Progenitor cell of endocrine pancreas (in vitro differentiated cells): ENCODE measurements at regions not wholly inside any gene's neighbourhood (a gene's known extent, or its start where the extent isn't known, plus 50 kb on each side); places are given as distances from the start of the nearest gene placed in this dataset.

Experiments
- DNase-seq: peaks from one replicate; pipeline ENCODE4 v3.0.0; 2021; ENCODE audit warnings: low spot score; ENCODE audit not compliant: unreplicated experiment
- H3K27ac Mint-ChIP-seq: 2 replicates; pipeline ENCODE4 v1.8.0; 2021; ENCODE audit warnings: mild to moderate bottlenecking, moderate library complexity, mixed read lengths
- H3K27me3 Mint-ChIP-seq: 2 replicates; pipeline ENCODE4 v1.8.0; 2021; ENCODE audit warnings: mixed read lengths
- H3K36me3 Mint-ChIP-seq: 2 replicates; pipeline ENCODE4 v1.8.0; 2022; ENCODE audit warnings: mixed read lengths; ENCODE audit not compliant: insufficient read depth
- H3K4me1 Mint-ChIP-seq: 2 replicates; pipeline ENCODE4 v1.8.0; 2021; ENCODE audit warnings: low read depth, mixed read lengths
- H3K4me3 Mint-ChIP-seq: 2 replicates; pipeline ENCODE4 v1.8.0; 2021; ENCODE audit warnings: low read depth, mild to moderate bottlenecking, moderate library complexity, mixed read lengths
- H3K9me3 Mint-ChIP-seq: 2 replicates; pipeline ENCODE4 v1.8.0; 2021; ENCODE audit warnings: low read depth, mixed read lengths
- CTCF ChIP-seq: fragments of 200-600 bp; sonication (generic); IDR thresholded peaks from one replicate; pipeline ENCODE4 v1.5.0; 2021; ENCODE audit warnings: antibody characterized with exemption, mild to moderate bottlenecking; ENCODE audit not compliant: unreplicated experiment

- DNase-seq: no peak
- H3K4me1 Mint-ChIP-seq: peaks cover 11% of the 10 kb centered on the region
- no peak for TF ChIP-seq CTCF
- H3K27me3 Mint-ChIP-seq: peaks cover 16% of the 10 kb centered on the region
- no peak overlapping the region for H3K27ac Mint-ChIP-seq
- H3K36me3 Mint-ChIP-seq: no peaks in the 10 kb centered on the region
- no peak overlapping the region for H3K4me3 Mint-ChIP-seq
- H3K9me3 Mint-ChIP-seq: no peaks in the 10 kb centered on the region
Measured at GRCh38 chr21:41090981-41091380, 77.0 kb upstream of the BACE2 start.

- no peak overlapping the region for H3K27ac Mint-ChIP-seq
- no peak for DNase-seq
- no peak overlapping the region for H3K4me3 Mint-ChIP-seq
- H3K36me3 Mint-ChIP-seq: no peaks in the 10 kb centered on the region
- no peak for TF ChIP-seq CTCF
- peaks cover 9% of the 10 kb centered on the region for H3K4me1 Mint-ChIP-seq
- H3K27me3 Mint-ChIP-seq: peaks cover 19% of the 10 kb centered on the region
- no peaks in the 10 kb centered on the region for H3K9me3 Mint-ChIP-seq
Measured at GRCh38 chr21:41091616-41092015, 76.3 kb upstream of the BACE2 start.

GRCh38 chr21:41092312-41092711 is 75.6 kb upstream of the BACE2 start:
- Mint-ChIP-seq H3K4me1 (peaks cover 7% of the 10 kb centered on the region), H3K27ac (no peak overlapping the region), H3K36me3 (no peaks in the 10 kb centered on the region), H3K4me3 (no peak overlapping the region), H3K9me3 (no peaks in the 10 kb centered on the region), H3K27me3 (peaks cover 23% of the 10 kb centered on the region)
- DNase-seq: no peak
- TF ChIP-seq CTCF: no peak

- H3K27ac Mint-ChIP-seq: no peak overlapping the region
- H3K4me1 Mint-ChIP-seq: no peaks in the 10 kb centered on the region
- H3K27me3 Mint-ChIP-seq: peaks cover 17% of the 10 kb centered on the region
- H3K4me3 Mint-ChIP-seq: no peak overlapping the region
- H3K9me3 Mint-ChIP-seq: no peaks in the 10 kb centered on the region
- no peak for DNase-seq
- H3K36me3 Mint-ChIP-seq: no peaks in the 10 kb centered on the region
- no peak for TF ChIP-seq CTCF
Measured at GRCh38 chr21:41095983-41096382, 72.0 kb upstream of the BACE2 start.

GRCh38 chr21:41098076-41098475 is 69.9 kb upstream of the BACE2 start:
- Mint-ChIP-seq H3K4me3 (no peak overlapping the region), H3K36me3 (no peaks in the 10 kb centered on the region), H3K27ac (no peak overlapping the region), H3K4me1 (peaks cover 6% of the 10 kb centered on the region), H3K27me3 (peaks cover 12% of the 10 kb centered on the region), H3K9me3 (no peaks in the 10 kb centered on the region)
- no peak for TF ChIP-seq CTCF
- no peak for DNase-seq
